ENCODE measurements at regions not wholly inside any gene's neighbourhood (a gene's known extent, or its start where the extent isn't known, plus 50 kb on each side); places are given as distances from the start of the nearest gene placed in this dataset.

DNA sequence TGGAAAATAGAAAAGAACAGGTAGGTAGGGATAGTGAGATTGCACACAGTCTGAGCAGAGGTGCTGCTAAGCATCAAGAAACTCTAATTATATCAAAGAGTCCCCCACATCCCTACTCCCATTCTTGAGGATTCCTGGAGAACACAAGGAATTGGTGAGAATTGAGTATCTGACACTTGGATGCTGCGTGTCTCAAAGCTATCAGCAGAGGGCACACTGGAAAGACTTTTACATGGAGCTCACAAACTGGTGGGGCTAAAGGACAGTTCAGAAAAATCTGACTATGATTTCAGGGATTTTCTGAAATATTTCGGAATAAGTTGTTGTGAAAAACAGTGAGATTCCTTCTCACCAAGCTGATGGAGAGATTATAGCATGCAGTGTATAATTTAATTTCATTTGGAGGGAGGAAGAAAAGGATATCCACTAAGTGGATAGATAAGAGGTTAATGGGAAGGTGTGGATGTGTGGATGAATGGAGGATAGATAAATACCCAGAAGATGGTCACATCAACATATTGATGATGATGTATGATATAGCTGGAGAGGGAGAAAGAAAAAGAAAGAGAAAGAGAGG lies 215.4 kb upstream of the DEFB112 start:
- TF ChIP-seq EP300 (IDR thresholded peaks at IDR 0.05) (no peak), CTCF (IDR thresholded peaks at IDR 0.05) (peak in 2 of 5 experiments; percentile 3 to 11), POLR2A (IDR thresholded peaks at IDR 0.05) (no peak)
